GM12891 (cell line): ENCODE measurements at regions not wholly inside any gene's neighbourhood (a gene's known extent, or its start where the extent isn't known, plus 50 kb on each side); places are given as distances from the start of the nearest gene placed in this dataset.
"Not testable (repeated sequence)": the region's sequence is repeated elsewhere in the genome, so short reads cannot be mapped to it uniquely, and the experiment has no call there.

Experiments used
- DNase-seq: peaks from one replicate; pipeline ENCODE4 v3.0.0; 2011; ENCODE audit warnings: low spot score; ENCODE audit not compliant: insufficient read length
- FAIRE-seq: peaks from 2 replicates; lab custom pipeline; 2011; peaks lifted over from hg19 to GRCh38; lab: Jason Lieb, UNC
- PAX5 ChIP-seq: IDR thresholded peaks from 2 replicates; pipeline ENCODE4 v1.6.1; 2011; ENCODE audit warnings: low read length, moderate library complexity, mild to moderate bottlenecking; ENCODE audit not compliant: insufficient read depth, severe bottlenecking
- POLR2A ChIP-seq: IDR thresholded peaks from 2 replicates; pipeline ENCODE4 v1.6.1; 2011; ENCODE audit warnings: low read depth, low read length, control low read depth
- POLR2AphosphoS5 ChIP-seq: IDR thresholded peaks from 2 replicates; pipeline ENCODE4 v1.6.1; 2011; ENCODE audit warnings: low read depth, low read length, control low read depth
- POU2F2 ChIP-seq: IDR thresholded peaks from 2 replicates; pipeline ENCODE4 v1.6.1; 2011; ENCODE audit warnings: low read depth, mild to moderate bottlenecking, control low read depth, low read length, moderate library complexity
- SPI1 ChIP-seq: IDR thresholded peaks from 2 replicates; pipeline ENCODE4 v1.6.1; 2011; ENCODE audit warnings: low read depth, low read length, control low read depth
- TAF1 ChIP-seq: IDR thresholded peaks from 2 replicates; pipeline ENCODE4 v1.6.1; 2011; ENCODE audit warnings: low read depth, low read length, control low read depth

DNA sequence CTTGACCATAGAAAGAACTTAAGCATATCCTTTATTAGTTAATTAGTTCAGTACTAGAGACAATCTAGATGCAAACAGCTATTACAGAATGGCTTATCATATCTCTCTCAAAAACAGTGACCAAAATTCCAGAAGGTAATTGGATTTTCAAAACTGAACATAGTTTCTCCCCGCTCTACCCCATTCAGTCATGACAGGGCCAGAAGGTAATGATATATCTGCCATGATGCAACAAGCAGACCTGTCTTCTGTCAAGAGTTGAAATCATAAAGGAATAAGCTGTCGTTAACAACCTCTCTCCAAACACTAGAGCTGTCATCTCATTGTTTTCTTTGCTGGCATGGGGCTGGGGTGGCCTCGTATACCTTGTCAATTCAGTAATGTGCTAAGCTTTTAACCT is 200.5 kb upstream of the POU5F2 start:
- no peak for FAIRE-seq
- TF ChIP-seq TAF1 (no peak), POLR2A (no peak), POLR2AphosphoS5 (no peak), PAX5 (no peak)
- DNase-seq, result no peak

DNA sequence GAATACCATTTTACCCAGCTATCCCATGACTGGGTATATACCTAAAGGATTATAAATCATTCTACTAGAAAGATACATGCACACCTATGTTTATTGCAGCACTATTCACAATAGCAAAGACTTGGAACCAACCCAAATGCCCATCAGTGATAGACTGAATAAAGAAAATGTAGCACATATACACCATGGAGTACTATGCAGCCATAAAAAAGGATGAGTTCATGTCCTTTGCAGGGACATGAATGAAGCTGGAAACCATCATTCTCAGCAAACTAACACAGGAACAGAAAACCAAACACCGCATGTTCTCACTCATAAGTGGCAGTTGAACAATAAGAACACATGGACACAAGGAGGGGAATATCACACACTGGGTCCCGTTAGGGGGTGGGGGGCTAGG is 191.9 kb upstream of the POU5F2 start:
- FAIRE-seq, DNase-seq: not testable (repeated sequence)

DNA sequence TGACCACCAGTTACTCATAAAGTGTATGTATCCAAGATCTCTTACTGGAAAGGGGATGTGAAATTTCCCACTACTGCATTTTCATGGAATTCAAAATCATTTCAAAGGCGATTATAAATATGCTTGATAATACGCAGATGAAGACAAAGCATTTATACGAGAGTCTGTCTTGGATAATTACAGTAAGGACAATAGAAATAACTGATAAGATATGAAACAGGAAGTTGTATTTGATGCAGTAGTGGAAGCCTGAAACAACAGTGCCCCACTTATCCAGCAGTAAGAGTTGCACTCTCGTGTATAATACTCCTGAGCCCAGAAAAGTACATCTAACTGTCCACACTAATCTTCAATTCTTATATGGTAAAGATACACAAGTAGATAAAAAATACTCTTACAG is 188.7 kb upstream of the POU5F2 start:
- no peak for TF ChIP-seq POLR2A
- TF ChIP-seq POU2F2, result no peak
- TF ChIP-seq SPI1, result no peak
- no peak for TF ChIP-seq TAF1
- TF ChIP-seq PAX5, result no peak
- no peak for TF ChIP-seq POLR2AphosphoS5
- no peak for DNase-seq
- peak; percentile 33 for FAIRE-seq

DNA sequence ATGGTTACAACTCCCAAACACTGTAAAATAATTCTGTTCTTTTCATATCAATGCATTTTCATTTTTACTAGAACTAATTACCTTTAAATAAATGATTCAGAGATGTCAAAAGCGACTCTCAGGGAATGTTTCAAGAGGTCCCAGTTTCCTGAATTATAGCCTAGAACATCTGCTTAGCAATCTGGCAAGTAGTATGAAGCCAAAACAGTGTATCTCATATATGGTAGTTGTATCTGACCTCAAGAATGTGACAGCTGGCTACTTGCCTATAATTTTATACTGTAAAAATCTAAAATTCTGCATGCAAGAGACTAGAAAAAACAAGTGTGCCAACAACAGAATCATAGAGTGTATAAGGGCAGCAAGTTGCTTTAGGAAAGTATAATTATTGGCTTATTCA is 187.7 kb upstream of the POU5F2 start:
- TF ChIP-seq TAF1 (no peak), POLR2AphosphoS5 (no peak), PAX5 (no peak), POU2F2 (no peak), POLR2A (no peak), SPI1 (no peak)
- no peak for DNase-seq
- FAIRE-seq, result no peak

DNA sequence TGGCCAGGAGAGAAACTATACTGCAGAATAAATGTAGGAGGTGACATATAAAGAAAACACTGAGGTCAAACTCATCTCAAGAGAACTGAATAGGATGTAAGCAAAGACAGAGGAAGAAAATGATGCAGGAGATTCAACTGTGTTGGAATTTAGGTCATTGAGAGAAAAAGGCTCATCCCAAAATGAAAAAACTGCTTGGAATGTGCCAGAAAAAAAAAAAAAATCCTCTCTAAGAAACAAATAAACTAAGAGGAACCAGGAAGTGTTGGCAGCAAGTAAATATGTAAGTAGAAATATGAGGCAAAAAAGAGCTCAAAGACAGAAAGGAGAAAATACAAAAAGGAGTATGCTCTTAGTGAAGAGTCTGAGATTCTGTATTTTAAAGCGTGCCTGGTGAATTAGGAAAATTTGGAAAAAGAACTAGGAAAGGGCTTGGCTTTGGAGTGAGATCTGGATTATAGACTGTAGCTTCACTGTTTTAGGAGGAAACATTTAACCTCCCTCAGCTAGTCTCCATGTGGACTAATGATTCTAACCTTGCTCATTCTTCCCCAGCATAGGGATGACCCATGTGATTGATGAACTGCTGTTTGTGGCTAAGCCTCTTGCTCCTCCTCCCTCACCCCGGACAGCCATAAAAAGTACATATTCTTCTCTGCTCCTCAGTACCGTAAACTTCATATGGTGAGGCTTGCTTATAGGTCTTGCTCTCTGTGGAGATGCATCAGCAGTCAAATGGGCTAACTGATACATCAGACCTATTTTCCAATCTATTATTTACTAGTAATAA is 185.6 kb upstream of the POU5F2 start:
- FAIRE-seq, result peak; percentile 26
- no peak for TF ChIP-seq POLR2A
- TF ChIP-seq PAX5, result no peak
- no peak for TF ChIP-seq POU2F2
- TF ChIP-seq SPI1, result no peak
- no peak for TF ChIP-seq POLR2AphosphoS5
- TF ChIP-seq TAF1, result no peak
- DNase-seq, result no peak

DNA sequence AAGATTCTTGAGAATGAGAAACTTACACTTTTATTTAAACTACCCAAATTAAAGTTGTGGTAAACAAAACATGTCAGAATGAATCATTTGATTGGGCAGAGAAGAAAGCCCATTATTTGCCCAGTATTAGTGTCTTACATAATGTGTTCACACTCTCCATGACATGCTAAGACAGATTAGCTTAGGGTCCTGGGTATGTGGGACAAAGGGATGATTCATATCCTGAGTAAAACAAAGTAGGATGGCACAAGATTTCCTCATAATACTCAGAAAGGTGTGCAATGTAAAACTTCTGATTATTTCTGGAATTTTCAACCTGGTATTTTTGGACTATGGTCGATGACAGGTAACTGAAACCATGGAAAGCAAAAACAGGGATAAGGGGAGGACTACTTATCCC is 183.9 kb upstream of the POU5F2 start:
- no peak for TF ChIP-seq POLR2AphosphoS5
- no peak for DNase-seq
- no peak for FAIRE-seq

DNA sequence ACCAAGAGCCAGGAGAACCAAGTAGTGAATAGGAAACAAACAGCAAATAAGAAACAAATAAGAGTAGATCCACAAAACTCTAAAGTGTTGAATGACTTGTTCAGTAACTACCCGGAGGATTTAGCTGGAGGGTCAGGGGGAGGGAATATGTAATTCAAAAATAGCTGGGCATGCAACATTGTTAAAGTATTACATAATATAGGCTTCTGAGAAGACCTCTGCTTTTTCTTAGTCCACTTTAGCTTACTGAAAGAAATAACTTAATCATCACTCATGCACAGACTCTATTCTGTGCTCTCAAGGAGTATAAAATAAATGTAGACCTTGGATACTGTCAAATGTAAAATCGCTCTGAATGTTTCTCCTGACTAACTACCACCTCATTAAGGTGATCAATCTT is 183.2 kb upstream of the POU5F2 start:
- FAIRE-seq (no peak), DNase-seq (no peak)
- TF ChIP-seq POLR2AphosphoS5, result no peak
- no peak for TF ChIP-seq SPI1

DNA sequence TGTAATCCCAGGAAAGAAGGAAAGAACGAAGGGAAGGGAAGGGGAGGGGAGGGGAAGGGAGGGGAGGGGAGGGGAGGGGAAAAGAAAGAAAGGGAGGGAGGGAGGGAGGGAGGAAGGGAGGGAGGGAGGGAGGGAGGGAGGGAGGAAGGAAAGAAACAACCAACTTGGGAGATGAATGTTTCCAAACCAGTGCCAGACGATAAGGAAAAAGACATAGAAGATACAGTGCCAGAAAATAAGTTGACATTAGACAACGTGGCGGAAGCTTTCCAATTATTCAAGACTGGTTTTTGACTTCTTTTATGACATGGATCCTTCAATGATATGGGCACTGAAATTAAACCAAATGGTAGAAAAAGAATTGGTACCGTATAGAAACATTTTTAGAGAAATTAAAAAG is 181.2 kb upstream of the POU5F2 start:
- FAIRE-seq (no peak), DNase-seq (no peak)
- TF ChIP-seq POLR2A (no peak), TAF1 (no peak), SPI1 (no peak), PAX5 (no peak), POU2F2 (no peak), POLR2AphosphoS5 (no peak)

DNA sequence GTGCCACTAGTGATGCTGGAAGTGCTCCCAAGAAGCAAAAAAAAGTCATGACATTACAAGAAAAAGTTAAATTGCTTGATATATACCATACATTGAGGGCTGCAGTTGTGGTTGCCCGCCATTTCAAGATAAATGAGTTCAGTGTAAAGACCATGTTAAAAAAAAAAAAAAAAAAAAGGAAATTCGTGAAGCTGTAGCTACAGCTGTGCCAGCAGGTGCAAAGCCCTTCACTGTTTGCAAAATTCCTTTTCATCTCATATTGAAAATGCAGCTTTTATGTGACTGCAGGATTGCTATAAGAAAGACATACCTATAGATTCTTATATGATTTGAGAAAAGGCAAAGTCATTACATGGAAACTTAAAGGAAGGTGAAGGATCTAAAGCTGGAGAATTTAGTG is 179.6 kb upstream of the POU5F2 start:
- FAIRE-seq (no peak), DNase-seq (no peak)
- TF ChIP-seq POLR2A, result no peak
- no peak for TF ChIP-seq TAF1
- TF ChIP-seq SPI1, result no peak
- no peak for TF ChIP-seq POU2F2
- TF ChIP-seq POLR2AphosphoS5, result no peak
- TF ChIP-seq PAX5, result no peak

DNA sequence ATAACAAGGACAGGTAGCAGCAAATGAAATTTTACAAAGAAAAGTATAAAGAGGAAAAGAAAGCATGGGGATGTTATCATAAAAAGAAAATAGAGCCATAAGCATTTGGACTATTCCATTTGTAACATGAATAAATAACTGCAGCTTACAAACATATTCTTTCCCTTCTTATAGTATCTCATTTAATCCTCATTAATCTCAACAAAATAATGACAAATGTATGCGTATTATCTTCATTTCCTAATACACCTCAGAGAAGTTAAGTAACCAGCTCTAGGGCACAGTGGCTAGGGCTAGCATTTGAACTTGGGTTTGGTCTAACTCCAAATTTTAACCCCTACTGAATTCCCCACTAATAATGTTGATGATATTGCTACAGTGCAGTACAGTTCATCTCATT is 175.5 kb upstream of the POU5F2 start:
- TF ChIP-seq POLR2AphosphoS5 (no peak), POU2F2 (no peak), SPI1 (no peak), POLR2A (no peak), PAX5 (no peak), TAF1 (no peak)
- no peak for DNase-seq
- no peak for FAIRE-seq

DNA sequence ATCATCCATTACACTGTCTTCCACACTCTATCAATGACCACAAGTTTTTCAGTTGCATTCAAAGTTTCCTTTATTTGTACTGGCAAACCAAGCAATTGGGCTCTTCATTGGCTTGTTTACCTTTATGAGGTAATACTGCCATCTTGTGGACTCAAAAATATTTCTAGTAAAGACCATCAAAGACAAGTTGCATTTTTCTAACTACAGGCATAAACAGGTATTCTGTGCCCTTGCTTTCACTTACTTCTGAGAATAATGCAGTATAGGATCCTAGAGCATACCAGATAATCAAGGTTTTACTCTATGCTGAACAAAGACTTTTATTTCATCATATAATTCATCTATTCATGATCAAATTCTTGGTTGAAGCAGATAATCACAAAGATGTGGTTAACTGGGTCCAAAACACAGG is 173.7 kb upstream of the POU5F2 start:
- FAIRE-seq, result no peak
- TF ChIP-seq POLR2A, result no peak
- TF ChIP-seq POLR2AphosphoS5, result no peak
- no peak for TF ChIP-seq SPI1
- no peak for TF ChIP-seq POU2F2
- TF ChIP-seq TAF1, result no peak
- no peak for DNase-seq
